ENCODE measurements at regions not wholly inside any gene's neighbourhood (a gene's known extent, or its start where the extent isn't known, plus 50 kb on each side); places are given as distances from the start of the nearest gene placed in this dataset.

- TF ChIP-seq, protein P1, sequence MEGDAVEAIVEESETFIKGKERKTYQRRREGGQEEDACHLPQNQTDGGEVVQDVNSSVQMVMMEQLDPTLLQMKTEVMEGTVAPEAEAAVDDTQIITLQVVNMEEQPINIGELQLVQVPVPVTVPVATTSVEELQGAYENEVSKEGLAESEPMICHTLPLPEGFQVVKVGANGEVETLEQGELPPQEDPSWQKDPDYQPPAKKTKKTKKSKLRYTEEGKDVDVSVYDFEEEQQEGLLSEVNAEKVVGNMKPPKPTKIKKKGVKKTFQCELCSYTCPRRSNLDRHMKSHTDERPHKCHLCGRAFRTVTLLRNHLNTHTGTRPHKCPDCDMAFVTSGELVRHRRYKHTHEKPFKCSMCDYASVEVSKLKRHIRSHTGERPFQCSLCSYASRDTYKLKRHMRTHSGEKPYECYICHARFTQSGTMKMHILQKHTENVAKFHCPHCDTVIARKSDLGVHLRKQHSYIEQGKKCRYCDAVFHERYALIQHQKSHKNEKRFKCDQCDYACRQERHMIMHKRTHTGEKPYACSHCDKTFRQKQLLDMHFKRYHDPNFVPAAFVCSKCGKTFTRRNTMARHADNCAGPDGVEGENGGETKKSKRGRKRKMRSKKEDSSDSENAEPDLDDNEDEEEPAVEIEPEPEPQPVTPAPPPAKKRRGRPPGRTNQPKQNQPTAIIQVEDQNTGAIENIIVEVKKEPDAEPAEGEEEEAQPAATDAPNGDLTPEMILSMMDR (IDR thresholded peaks at IDR 0.05; ENCODE audit: low read depth, low read length), result no peak
- H3K4me3 ChIP-seq (ENCODE audit: low read depth, low read length), result no peak overlapping the region
These were observed 662.4 kb downstream of the UTRN start for GRCh38 chr6:144947398-144947976.

- H3K4me3 ChIP-seq (ENCODE audit: low read depth, low read length), result no peak overlapping the region
- TF ChIP-seq, protein P1 (IDR thresholded peaks at IDR 0.05; ENCODE audit: low read depth, low read length), result no peak
These were observed 666.7 kb downstream of the UTRN start for GRCh38 chr6:144951730-144952437.

DNA sequence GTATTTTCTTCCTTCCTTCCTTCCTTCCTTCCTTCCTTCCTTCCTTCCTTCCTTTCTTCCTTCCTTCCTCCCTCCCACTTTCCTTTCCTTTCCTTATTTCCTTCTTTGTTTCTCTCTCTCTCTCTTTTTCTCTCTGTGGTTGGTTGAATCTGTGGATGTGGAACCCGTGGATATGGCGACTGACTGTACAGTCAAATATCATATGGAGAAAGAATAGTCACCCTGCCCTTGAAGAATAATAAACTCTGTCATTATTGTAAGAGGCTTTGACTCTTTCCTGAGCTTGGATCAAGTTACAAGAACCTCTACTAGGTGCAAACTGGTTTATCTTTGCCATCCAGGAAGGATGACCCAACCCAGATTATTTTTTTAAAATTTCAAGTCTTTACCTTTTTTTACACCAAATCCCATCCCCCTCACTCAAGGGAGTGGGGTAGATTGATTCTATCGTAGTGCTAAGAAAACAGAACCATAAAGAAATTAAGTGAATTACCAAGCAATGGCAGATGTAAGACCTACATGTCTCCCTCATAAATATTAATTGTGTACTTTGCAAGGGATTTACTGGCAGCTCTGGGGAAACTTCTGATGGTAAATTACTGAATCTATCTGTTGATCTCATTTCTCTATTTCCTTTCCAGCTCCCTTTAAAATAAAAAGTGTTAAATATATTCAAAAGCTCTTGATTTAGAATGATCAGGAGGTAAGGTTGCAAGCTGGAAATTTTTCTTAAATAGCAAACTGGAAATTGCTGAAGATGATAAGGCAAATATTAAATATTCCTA is 667.5 kb downstream of the UTRN start:
- no peak overlapping the region for H3K4me3 ChIP-seq (ENCODE audit: low read depth, low read length)
- TF ChIP-seq, protein P1 (IDR thresholded peaks at IDR 0.05; ENCODE audit: low read depth, low read length), result no peak

- no peak overlapping the region for H3K4me3 ChIP-seq (ENCODE audit: low read depth, low read length)
- TF ChIP-seq, protein P1 (IDR thresholded peaks at IDR 0.05; ENCODE audit: low read depth, low read length), result no peak
These were observed 668.6 kb downstream of the UTRN start for GRCh38 chr6:144953552-144954240.

- TF ChIP-seq, protein P1 (IDR thresholded peaks at IDR 0.05; ENCODE audit: low read depth, low read length), result no peak
- no peak overlapping the region for H3K4me3 ChIP-seq (ENCODE audit: low read depth, low read length)
These were observed 669.1 kb downstream of the UTRN start for GRCh38 chr6:144954241-144954556.

- TF ChIP-seq, protein P1 (IDR thresholded peaks at IDR 0.05; ENCODE audit: low read depth, low read length), result no peak
- H3K4me3 ChIP-seq (ENCODE audit: low read depth, low read length), result no peak overlapping the region
These were observed 670.3 kb downstream of the UTRN start for GRCh38 chr6:144955392-144955791.

All from WI38 (cell line).